ACC112 (cell line): ENCODE measurements at regions not wholly inside any gene's neighbourhood (a gene's known extent, or its start where the extent isn't known, plus 50 kb on each side); places are given as distances from the start of the nearest gene placed in this dataset.

Experiments
- H2AFZ ChIP-seq: fragments of 200-600 bp; sonication (generic); one replicate; pipeline ENCODE4 v1.6.0; 2017; ENCODE audit warnings: antibody characterized with exemption, low read length; ENCODE audit not compliant: unreplicated experiment
- H3K27ac ChIP-seq: fragments of 200-600 bp; sonication (generic); 2 replicates; pipeline ENCODE4 v1.5.1; 2014; ENCODE audit warnings: low read depth, mild to moderate bottlenecking, antibody characterized with exemption, low read length, moderate library complexity
- H3K27me3 ChIP-seq: fragments of 200-600 bp; sonication (generic); 2 replicates; pipeline ENCODE4 v1.6.1; 2014; ENCODE audit warnings: mild to moderate bottlenecking, antibody characterized with exemption, low read length, moderate library complexity, mixed read lengths; ENCODE audit not compliant: insufficient read depth
- H3K36me3 ChIP-seq: fragments of 200-600 bp; sonication (generic); 2 replicates; pipeline ENCODE4 v1.6.1; 2016; ENCODE audit warnings: mild to moderate bottlenecking, antibody characterized with exemption, low read length, moderate library complexity, mixed read lengths; ENCODE audit not compliant: insufficient read depth
- H3K4me1 ChIP-seq: fragments of 200-600 bp; sonication (generic); one replicate; pipeline ENCODE4 v1.6.1; 2016; ENCODE audit warnings: low read length, mixed read lengths; ENCODE audit not compliant: insufficient read depth, unreplicated experiment, control insufficient read depth
- H3K4me3 ChIP-seq: fragments of 200-600 bp; sonication (generic); 2 replicates; pipeline ENCODE4 v1.5.1; 2014; ENCODE audit warnings: mild to moderate bottlenecking, low read depth, low read length
- H3K79me2 ChIP-seq: fragments of 200-600 bp; sonication (generic); one replicate; pipeline ENCODE4 v1.6.0; 2016; ENCODE audit warnings: low read length; ENCODE audit not compliant: control insufficient read depth, unreplicated experiment, insufficient read depth

DNA sequence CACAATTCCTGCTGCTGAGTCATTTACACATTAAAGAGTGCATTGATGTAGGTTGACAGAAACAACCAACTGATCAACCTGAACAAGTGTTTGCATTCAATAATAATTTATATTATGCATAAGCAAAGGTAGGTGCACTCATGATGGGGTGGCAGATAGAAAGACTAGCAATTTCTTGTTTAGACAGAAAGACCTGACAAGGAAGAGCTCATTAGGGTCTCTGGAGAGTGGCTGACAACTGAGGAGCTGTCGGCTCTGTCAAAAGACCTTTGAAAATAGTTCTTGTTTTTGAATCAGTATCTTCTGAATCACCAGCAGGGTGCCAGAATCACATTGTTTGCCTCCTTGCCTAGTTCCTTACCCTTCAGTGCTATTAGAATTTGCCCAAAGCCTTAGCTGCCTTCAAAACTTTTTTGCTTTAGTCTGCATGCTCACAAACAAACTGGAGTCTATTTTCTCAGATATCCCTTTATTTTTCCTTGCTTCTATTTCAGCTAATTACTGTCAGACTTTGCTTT lies 234.7 kb downstream of the BTG1 start:
- Histone ChIP-seq H3K27ac (no peak overlapping the region), H2AFZ (no peak overlapping the region), H3K27me3 (no peaks in the 10 kb centered on the region), H3K36me3 (no peaks in the 10 kb centered on the region), H3K79me2 (no peaks in the 10 kb centered on the region), H3K4me3 (no peak overlapping the region), H3K4me1 (peaks cover 15% of the 10 kb centered on the region)

DNA sequence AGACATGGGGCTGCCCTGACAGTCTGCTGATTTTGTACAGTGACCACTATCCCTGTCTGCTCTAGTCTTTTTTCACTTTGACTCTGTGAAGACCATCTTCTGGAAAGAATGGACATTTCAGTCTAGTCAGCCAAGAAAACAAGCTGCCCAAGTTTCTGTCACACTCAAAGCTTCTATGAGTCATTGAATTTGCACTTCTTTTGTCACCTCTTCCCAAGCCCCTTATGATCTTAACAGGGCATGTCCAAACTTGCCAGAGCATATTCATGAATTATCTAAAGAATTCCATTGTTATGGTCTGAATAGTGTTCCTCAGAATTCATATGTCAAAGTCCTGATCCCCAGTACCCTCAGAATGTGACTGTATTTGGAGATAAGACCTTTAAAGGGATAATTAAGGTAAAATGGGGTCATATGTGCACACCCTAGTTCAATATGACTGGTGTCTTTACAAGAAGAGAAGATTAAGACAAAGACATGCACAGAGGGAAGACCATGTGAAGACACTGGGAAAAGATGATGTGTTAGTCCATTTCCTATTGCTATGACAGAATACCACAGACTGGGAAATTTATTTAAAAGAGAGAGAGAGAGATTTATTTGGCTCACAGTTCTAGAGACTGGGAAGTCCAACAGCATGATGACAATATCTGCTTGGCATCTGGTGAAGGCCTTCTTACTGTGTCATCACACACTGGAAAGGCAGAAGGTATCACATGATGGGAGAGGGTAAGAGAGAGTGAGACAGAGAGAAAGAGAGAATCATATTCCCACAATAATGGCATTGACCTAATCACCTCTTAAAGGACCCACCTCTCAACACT lies 242.6 kb downstream of the BTG1 start:
- no peak overlapping the region for H2AFZ ChIP-seq
- no peak overlapping the region for H3K4me3 ChIP-seq
- no peaks in the 10 kb centered on the region for H3K27me3 ChIP-seq
- peak overlapping the region; percentile 38; the same call in 1 of the 2 replicates for H3K27ac ChIP-seq
- no peaks in the 10 kb centered on the region for H3K36me3 ChIP-seq
- no peaks in the 10 kb centered on the region for H3K79me2 ChIP-seq
- peaks cover 6% of the 10 kb centered on the region for H3K4me1 ChIP-seq

DNA sequence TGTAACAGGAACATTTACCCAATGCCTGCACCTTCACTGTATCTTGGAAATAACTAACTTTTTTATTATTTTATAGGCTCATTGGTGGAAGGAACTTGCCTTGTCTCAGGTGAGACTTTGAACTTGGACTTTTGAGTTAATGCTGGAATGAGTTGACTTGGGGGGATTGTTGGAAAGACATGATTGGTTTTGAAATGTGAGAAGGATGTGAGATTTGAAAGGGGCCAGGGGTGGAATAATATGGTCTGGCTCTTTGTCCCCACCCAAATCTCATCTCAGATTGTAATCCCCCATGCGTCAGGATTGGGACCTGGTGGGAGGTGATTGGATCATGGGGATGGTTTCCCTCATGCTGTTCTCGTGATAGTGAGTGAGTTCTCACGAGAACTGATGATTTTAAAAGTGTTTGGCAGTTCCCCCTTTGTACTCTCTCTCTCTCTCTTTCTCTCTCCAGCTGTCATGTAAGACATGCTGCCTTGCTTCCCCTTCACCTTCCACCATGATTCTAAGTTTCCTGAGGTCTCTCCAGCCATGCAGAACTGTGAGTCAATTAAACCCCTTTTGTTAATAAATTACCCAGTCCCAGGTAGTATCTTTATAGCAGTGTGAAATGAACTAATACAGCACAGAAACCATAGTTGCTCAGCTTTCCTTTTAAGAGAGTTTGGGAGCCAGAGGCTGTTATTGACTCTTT lies 244.1 kb downstream of the BTG1 start:
- H2AFZ ChIP-seq, result no peak overlapping the region
- no peak overlapping the region for H3K4me3 ChIP-seq
- H3K27me3 ChIP-seq, result no peaks in the 10 kb centered on the region
- H3K27ac ChIP-seq, result no peak overlapping the region
- peaks cover 6% of the 10 kb centered on the region for H3K4me1 ChIP-seq
- H3K36me3 ChIP-seq, result no peaks in the 10 kb centered on the region
- H3K79me2 ChIP-seq, result no peaks in the 10 kb centered on the region

DNA sequence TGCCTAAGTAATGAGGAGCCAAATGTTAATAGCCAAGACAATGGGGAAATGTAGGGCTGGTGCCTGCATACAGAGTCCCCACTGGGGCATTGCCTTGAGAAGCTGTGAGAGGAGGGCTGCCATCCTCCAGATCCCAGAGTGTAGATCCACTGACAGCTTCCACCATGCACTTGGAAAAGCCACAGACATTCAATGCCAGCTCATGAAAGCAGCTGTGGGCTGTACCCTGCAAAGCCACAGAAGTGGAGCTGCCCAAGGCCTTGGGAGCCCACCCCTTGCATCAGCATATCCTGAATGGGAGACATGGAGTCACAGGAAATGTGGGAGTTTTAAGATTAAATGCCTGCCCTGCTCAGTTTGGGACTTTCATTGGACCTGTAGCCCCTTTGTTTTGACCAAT lies 244.7 kb downstream of the BTG1 start:
- Histone ChIP-seq H3K36me3 (no peaks in the 10 kb centered on the region), H3K27me3 (no peaks in the 10 kb centered on the region), H3K4me3 (no peak overlapping the region), H3K79me2 (no peaks in the 10 kb centered on the region), H3K4me1 (peaks cover 6% of the 10 kb centered on the region), H2AFZ (no peak overlapping the region), H3K27ac (no peak overlapping the region)

DNA sequence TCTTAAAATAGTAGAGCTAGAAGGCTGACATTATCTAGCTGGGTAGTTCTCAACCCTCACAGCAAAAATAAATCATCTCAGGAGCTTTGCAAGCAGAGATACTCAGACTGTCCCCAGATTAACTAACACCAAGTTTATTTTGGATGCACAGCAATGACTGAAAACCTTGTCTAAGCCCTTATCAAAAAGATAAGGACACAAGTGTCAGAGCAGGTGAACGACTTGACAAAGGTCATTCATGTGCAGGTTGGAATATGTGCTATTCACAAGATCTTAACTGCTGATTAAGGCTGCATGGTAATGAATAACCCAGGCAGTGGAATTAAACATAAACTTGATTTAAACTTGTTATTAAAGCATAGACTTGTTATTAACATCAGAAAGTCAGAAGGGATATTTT lies 246.6 kb downstream of the BTG1 start:
- Histone ChIP-seq H3K4me3 (no peak overlapping the region), H3K79me2 (no peaks in the 10 kb centered on the region), H3K27me3 (no peaks in the 10 kb centered on the region), H3K27ac (no peak overlapping the region), H2AFZ (no peak overlapping the region), H3K4me1 (peaks cover 6% of the 10 kb centered on the region), H3K36me3 (no peaks in the 10 kb centered on the region)

DNA sequence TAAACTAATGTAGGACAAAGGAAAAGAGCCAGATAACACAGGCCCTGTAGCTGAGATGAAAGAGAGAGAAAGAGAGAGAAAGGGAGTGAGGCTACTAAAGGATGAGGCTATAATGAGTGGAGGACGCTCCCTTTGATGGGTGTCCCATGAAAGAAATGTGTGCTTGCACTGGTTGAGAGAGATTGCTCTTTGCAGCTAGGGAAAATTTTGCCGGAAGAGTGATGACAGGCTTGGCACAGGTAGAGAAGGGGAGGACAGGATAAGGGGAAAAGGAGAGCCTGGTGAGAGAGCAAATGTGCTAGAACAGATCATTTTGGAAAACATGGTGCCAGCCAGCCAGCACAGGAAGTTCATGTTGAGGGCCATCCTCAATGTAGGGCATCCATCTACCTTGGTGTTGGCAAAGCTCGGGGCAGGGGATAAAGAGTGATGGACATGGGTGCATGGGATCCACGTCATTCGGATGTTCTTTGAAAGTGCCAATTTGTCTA lies 248.6 kb downstream of the BTG1 start:
- no peak overlapping the region for H3K27ac ChIP-seq
- no peaks in the 10 kb centered on the region for H3K27me3 ChIP-seq
- H3K36me3 ChIP-seq, result no peaks in the 10 kb centered on the region
- no peak overlapping the region for H2AFZ ChIP-seq
- no peaks in the 10 kb centered on the region for H3K4me1 ChIP-seq
- no peaks in the 10 kb centered on the region for H3K79me2 ChIP-seq
- H3K4me3 ChIP-seq, result no peak overlapping the region

DNA sequence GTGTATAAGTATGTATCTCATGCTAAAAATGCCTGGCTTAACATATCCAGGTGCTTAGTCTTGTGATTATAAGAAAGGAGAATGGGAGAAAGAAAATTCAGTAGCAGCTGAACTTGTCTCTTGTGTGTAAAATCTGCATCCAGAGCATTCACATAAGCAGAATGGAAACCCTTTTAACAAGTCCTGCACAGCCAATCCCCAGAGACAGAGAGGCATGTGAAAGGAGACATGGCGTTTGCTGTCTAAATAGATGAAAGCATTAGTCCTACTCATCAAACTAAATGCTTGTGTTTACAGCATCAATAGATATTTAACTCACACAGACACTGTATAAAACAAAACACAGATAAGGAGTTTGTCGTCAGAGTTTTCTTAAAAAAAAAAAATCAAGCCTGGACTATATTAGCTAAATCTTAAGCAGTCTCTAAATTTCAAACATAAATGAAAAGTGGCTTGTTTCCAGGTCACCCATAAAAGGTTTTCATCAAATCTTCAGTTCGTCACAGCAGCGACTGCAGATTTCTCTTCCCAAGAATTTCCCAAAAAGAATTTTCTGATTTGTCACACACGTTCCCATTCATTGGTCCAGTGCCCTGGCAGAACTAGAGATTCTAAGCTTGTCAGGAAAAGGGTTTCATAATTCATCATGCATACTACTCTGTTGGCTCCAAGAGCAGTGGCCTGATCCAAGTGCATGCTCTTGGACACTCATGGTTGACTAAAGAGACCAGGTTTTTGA lies 249.2 kb downstream of the BTG1 start:
- Histone ChIP-seq H3K27ac (no peak overlapping the region), H3K4me1 (no peaks in the 10 kb centered on the region), H3K27me3 (no peaks in the 10 kb centered on the region), H2AFZ (no peak overlapping the region), H3K36me3 (no peaks in the 10 kb centered on the region), H3K79me2 (no peaks in the 10 kb centered on the region), H3K4me3 (no peak overlapping the region)

DNA sequence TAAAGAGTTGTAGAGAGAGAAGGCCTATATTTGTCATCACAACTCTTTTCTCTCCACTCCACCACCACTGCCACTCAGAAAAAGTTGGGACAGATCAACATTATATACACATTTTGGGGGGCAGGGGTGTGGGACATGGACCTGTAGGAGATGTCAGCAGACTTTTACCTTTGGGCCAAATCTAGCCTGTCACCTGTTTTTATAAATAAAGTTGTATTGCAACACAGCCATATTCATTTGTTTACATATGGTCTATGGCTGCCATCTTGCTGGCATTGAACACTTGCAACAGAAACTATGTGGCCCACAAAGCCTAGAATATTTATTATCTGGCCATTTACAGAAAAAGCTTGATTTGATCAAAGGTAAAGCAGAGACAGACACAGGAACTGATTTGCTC lies 250.7 kb downstream of the BTG1 start:
- H3K36me3 ChIP-seq, result no peaks in the 10 kb centered on the region
- H3K27me3 ChIP-seq, result no peaks in the 10 kb centered on the region
- H2AFZ ChIP-seq, result no peak overlapping the region
- H3K27ac ChIP-seq, result no peak overlapping the region
- no peaks in the 10 kb centered on the region for H3K4me1 ChIP-seq
- no peak overlapping the region for H3K4me3 ChIP-seq
- no peaks in the 10 kb centered on the region for H3K79me2 ChIP-seq

DNA sequence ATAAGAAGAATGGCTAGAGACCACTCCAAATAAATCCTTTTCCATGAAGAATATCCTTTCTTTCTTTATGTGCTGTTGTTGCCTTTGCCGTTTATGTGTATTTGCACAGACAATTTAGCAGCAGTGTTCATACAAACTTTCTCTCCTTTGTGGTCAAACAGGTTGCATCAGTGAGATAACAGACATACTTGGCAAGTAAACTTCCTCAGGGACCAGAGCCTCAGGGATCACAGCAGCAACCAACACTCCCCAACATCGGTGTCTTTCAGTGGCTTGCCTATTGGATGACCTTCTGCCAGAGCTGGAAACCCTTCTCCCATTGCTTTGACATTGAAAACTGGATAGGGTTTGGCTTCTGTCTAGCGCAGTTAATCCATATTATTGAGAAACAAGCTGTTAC lies 252.2 kb downstream of the BTG1 start:
- H2AFZ ChIP-seq, result no peak overlapping the region
- no peak overlapping the region for H3K27ac ChIP-seq
- H3K4me3 ChIP-seq, result no peak overlapping the region
- H3K4me1 ChIP-seq, result no peaks in the 10 kb centered on the region
- no peaks in the 10 kb centered on the region for H3K36me3 ChIP-seq
- H3K79me2 ChIP-seq, result no peaks in the 10 kb centered on the region
- no peaks in the 10 kb centered on the region for H3K27me3 ChIP-seq

DNA sequence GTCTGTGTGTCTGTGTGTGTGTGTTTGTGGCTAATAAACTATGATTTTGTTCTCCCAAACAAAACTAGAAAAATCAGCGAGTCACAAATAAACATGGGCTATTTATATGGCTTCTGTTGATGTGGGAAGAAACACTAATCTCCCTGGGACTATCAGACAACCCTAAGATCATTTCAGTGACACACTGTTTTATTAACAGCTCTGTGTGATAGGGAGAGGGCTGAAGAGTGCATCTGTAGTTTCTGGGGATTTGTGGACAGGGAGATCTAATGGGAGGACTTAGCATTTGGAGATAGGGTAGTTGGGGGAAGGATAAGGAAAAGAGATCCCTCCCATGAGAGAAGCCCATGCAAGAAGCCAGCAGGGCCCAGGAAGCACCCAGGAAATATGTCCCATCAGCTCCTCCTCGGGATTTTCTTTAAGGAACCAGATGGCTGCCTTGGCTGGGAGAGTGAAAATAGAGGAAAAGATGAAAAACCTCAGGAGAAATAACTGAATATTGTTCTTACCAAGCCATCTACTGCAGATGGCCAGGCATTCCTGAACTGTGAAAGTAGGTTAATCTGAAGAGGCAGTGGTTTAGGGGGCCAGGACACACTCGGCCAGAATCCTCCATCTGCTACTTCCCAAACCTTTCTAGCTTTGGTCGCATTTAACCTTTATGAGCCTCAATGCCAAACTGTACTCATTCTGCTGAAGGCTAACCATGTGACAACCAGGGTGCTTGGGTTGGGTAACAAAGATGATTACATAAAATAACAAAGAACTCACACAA lies 253.4 kb downstream of the BTG1 start:
- H3K36me3 ChIP-seq, result no peaks in the 10 kb centered on the region
- no peak overlapping the region for H3K4me3 ChIP-seq
- H2AFZ ChIP-seq, result no peak overlapping the region
- no peaks in the 10 kb centered on the region for H3K4me1 ChIP-seq
- no peaks in the 10 kb centered on the region for H3K79me2 ChIP-seq
- no peaks in the 10 kb centered on the region for H3K27me3 ChIP-seq
- H3K27ac ChIP-seq, result no peak overlapping the region
